ENCODE measurements at regions not wholly inside any gene's neighbourhood (a gene's known extent, or its start where the extent isn't known, plus 50 kb on each side); places are given as distances from the start of the nearest gene placed in this dataset.
A peak's percentile ranks its signal among the peaks of the same experiment; 100 is the strongest.

DNA sequence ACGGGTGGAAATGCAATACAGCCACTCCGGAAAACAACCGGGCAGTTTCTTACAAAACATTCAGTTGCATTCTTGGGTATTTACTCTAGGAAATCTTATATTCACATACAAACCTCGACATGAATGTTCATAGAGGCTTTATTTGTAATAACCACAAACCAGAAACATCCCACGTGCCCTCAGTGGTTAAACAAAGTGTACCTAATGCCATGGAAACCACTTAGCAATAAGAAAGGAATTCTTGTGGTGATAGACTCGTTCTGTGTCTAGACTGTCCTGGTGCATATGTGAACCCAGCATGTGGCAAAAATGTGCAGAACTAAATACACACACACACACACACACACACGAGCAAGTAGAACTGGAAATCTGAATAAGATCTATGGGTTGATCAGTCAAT is 1073.3 kb downstream of the TBC1D22A start:
- Histone ChIP-seq H4K20me1 (ENCODE audit: low read length) (no peaks in the 10 kb centered on the region), H3K9ac (ENCODE audit: low read length) (no peak overlapping the region), H3K27me3 (ENCODE audit: low read length) (no peaks in the 10 kb centered on the region), H3K79me2 (ENCODE audit: low read length) (no peaks in the 10 kb centered on the region), H3K9me2 (replicated peaks; ENCODE audit: low read length) (no peaks in the 10 kb centered on the region), H3K27ac (ENCODE audit: low read length) (peak overlapping the region; percentile 61), H3K36me3 (ENCODE audit: low read depth, low read length) (no peaks in the 10 kb centered on the region), H2AFZ (ENCODE audit: low read length) (no peak overlapping the region), H3F3A (ENCODE audit: low read length, unreplicated experiment) (no peaks in the 10 kb centered on the region), H3K4me3 (ENCODE audit: low read length) (peak overlapping the region; percentile 29; the same call in 1 of the 2 replicates), H3K9me3 (ENCODE audit: low read length) (no peaks in the 10 kb centered on the region), H3K4me1 (ENCODE audit: insufficient read depth, low read length) (peaks cover 25% of the 10 kb centered on the region), H3K4me2 (ENCODE audit: low read length) (peak overlapping the region; percentile 60)
- intact Hi-C loops (cut with micrococcal nuclease): loop anchor here (5.0 kb wide), 2 partner anchors 203 to 623 kb away; no protein-coding TSS in a partner anchor
- peak; percentile 95 for DNase-seq
- ATAC-seq: peak; percentile 96
- CTCF ChIA-PET: no interaction called here
- no peak for TF ChIP-seq EZH2 (IDR thresholded peaks at IDR 0.05; ENCODE audit: low read length, unreplicated experiment)
- POLR2A ChIA-PET (ENCODE audit: unreplicated experiment): no interaction called here
- BruUV-seq (replicated peaks): no TSS peak

DNA sequence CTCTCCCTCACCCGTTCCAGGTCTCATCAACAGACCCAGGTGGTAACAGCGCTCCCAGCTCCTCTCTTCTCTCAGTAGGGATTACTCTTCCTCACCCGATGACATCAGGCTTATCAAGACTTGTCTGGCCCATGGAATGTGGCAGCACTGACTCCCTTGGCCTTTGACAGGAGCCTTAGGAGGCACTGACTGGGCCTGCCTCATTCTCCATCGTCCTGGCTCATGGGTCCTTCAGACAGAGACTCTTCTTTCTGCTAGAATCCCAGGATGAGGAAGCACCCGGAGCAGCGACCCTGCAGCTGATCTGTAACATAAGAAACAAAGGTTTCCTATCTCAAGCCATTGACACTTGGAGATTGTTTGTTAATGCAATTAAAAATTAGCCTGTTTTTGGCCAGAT is 1063.6 kb downstream of the TBC1D22A start:
- Histone ChIP-seq H3K9ac (ENCODE audit: low read length) (no peak overlapping the region), H3K4me2 (ENCODE audit: low read length) (no peak overlapping the region), H3K9me3 (ENCODE audit: low read length) (no peaks in the 10 kb centered on the region), H3F3A (ENCODE audit: low read length, unreplicated experiment) (no peaks in the 10 kb centered on the region), H3K4me3 (ENCODE audit: low read length) (no peak overlapping the region), H2AFZ (ENCODE audit: low read length) (no peak overlapping the region), H3K27ac (ENCODE audit: low read length) (no peak overlapping the region), H3K79me2 (ENCODE audit: low read length) (no peaks in the 10 kb centered on the region), H4K20me1 (ENCODE audit: low read length) (no peaks in the 10 kb centered on the region), H3K4me1 (ENCODE audit: insufficient read depth, low read length) (no peaks in the 10 kb centered on the region), H3K9me2 (replicated peaks; ENCODE audit: low read length) (no peaks in the 10 kb centered on the region), H3K36me3 (ENCODE audit: low read depth, low read length) (no peaks in the 10 kb centered on the region), H3K27me3 (ENCODE audit: low read length) (no peaks in the 10 kb centered on the region)
- no peak for TF ChIP-seq EZH2 (IDR thresholded peaks at IDR 0.05; ENCODE audit: low read length, unreplicated experiment)
- no peak for TF ChIP-seq EZH2phosphoT487 (IDR thresholded peaks at IDR 0.05; ENCODE audit: borderline replicate concordance, low read length)
- TF ChIP-seq, protein P1, sequence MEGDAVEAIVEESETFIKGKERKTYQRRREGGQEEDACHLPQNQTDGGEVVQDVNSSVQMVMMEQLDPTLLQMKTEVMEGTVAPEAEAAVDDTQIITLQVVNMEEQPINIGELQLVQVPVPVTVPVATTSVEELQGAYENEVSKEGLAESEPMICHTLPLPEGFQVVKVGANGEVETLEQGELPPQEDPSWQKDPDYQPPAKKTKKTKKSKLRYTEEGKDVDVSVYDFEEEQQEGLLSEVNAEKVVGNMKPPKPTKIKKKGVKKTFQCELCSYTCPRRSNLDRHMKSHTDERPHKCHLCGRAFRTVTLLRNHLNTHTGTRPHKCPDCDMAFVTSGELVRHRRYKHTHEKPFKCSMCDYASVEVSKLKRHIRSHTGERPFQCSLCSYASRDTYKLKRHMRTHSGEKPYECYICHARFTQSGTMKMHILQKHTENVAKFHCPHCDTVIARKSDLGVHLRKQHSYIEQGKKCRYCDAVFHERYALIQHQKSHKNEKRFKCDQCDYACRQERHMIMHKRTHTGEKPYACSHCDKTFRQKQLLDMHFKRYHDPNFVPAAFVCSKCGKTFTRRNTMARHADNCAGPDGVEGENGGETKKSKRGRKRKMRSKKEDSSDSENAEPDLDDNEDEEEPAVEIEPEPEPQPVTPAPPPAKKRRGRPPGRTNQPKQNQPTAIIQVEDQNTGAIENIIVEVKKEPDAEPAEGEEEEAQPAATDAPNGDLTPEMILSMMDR (conservative IDR thresholded peaks at IDR 0.05; ENCODE audit: low read depth, low read length): no peak
- DNase-seq: no peak
- ATAC-seq: no peak
- CTCF ChIA-PET: no interaction called here
- POLR2A ChIA-PET (ENCODE audit: unreplicated experiment): no interaction called here
- BruUV-seq (replicated peaks): no TSS peak
- intact Hi-C loops (cut with micrococcal nuclease): no loop called here

DNA sequence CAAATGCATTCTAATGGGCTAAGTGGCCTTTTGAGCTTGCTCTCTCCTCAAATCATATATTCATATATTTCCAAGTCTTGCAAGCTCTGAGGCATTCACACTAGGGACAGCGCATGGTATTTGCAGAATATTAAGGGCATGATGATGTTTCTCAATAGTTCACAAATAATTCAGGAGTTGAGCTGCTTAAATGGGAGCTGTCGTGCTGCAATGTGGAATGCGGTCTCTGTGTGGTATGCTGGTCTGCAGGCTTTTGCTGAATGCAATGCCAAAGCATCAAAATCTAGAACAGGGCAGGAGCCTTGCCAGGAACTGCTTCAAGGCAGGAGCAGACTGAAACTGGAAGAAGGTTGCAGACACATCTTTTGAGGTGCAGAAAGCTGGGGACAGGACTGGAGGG is 1060.0 kb downstream of the TBC1D22A start:
- Histone ChIP-seq H3K36me3 (ENCODE audit: low read depth, low read length) (no peaks in the 10 kb centered on the region), H3K9me3 (ENCODE audit: low read length) (no peaks in the 10 kb centered on the region), H3F3A (ENCODE audit: low read length, unreplicated experiment) (no peaks in the 10 kb centered on the region), H4K20me1 (ENCODE audit: low read length) (no peaks in the 10 kb centered on the region), H3K4me1 (ENCODE audit: insufficient read depth, low read length) (no peaks in the 10 kb centered on the region), H3K9ac (ENCODE audit: low read length) (no peak overlapping the region), H2AFZ (ENCODE audit: low read length) (no peak overlapping the region), H3K79me2 (ENCODE audit: low read length) (no peaks in the 10 kb centered on the region), H3K4me3 (ENCODE audit: low read length) (no peak overlapping the region), H3K4me2 (ENCODE audit: low read length) (no peak overlapping the region), H3K27me3 (ENCODE audit: low read length) (no peaks in the 10 kb centered on the region), H3K27ac (ENCODE audit: low read length) (no peak overlapping the region), H3K9me2 (replicated peaks; ENCODE audit: low read length) (no peaks in the 10 kb centered on the region)
- ChIA-PET CTCF (no interaction called here), POLR2A (ENCODE audit: unreplicated experiment) (no interaction called here)
- no peak for DNase-seq
- TF ChIP-seq EZH2 (IDR thresholded peaks at IDR 0.05; ENCODE audit: low read length, unreplicated experiment): no peak
- TF ChIP-seq EZH2phosphoT487 (IDR thresholded peaks at IDR 0.05; ENCODE audit: borderline replicate concordance, low read length): no peak
- TF ChIP-seq, protein P1 (conservative IDR thresholded peaks at IDR 0.05; ENCODE audit: low read depth, low read length): no peak
- ATAC-seq: no peak
- intact Hi-C loops (cut with micrococcal nuclease): no loop called here
- no TSS peak for BruUV-seq (replicated peaks)

Measured in PC-3 (cell line).